ENCODE measurements at regions not wholly inside any gene's neighbourhood (a gene's known extent, or its start where the extent isn't known, plus 50 kb on each side); places are given as distances from the start of the nearest gene placed in this dataset.
A peak's percentile ranks its signal among the peaks of the same experiment; 100 is the strongest.
"Not testable (repeated sequence)": the region's sequence is repeated elsewhere in the genome, so short reads cannot be mapped to it uniquely, and the experiment has no call there.

GRCh38 chr13:59391696-59392095 is 772.0 kb downstream of the DIAPH3 start:
- DNase-seq: peak; percentile 44

DNA sequence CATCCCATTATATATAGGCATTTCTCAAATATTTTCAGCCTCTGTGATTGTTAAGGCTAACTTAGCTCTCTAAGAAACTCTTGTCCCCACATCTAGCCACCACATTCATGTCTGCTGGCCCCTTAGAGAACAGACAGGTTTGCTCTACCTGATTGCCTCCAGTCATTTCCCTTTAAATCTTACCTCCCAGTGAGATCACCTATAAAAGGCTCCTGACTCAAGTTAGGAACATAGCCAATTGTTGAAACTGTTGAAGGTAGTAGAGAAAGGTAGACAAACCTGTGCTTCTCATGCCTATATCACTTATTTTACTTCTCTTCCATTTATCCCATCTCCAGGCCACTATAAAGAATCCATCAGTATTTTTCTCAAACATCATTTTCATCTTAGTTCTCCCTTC is 771.4 kb downstream of the DIAPH3 start:
- DNase-seq: no peak

DNA sequence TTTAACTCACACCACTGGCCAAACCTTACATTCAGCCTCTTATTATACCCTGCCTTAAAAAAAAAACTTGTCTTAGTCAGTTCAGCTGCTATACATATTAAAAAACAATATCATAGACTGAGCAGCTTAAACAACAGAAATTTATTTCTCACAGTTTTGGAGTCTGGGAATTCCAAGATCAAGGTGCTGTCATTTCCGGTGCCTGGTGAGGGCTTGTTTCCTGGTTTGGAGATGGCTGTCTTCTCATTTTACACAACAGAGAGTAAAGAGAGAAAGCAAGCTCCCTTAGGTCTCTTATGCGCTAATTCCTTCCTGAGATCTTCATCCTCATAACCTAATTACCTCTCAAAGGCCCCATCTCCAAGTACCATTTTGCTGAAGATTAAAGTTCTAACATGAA is 769.2 kb downstream of the DIAPH3 start:
- DNase-seq: no peak

DNA sequence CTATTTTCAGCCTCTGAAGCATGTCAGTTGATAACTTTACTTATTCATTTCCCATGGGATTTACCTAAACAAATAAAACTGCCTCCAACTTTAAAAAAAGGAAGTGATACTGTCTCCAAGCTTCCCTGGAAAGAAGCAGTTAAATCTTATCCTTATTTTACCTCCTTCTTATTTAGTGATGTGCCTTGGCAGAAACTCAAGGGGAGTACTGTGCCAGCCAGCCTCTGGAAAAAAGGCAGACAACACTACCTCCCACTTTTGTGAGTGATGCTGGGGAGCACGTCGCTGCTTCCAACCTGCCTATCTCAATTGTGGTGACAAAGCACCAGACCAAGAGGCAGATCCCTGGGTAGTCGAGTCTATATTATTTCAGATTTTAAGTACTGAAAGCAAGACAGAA is 765.6 kb downstream of the DIAPH3 start:
- no peak for DNase-seq

GRCh38 chr13:59398661-59399060 is 765.1 kb downstream of the DIAPH3 start:
- DNase-seq: no peak

GRCh38 chr13:59399513-59399912 is 764.2 kb downstream of the DIAPH3 start:
- DNase-seq: no peak

DNA sequence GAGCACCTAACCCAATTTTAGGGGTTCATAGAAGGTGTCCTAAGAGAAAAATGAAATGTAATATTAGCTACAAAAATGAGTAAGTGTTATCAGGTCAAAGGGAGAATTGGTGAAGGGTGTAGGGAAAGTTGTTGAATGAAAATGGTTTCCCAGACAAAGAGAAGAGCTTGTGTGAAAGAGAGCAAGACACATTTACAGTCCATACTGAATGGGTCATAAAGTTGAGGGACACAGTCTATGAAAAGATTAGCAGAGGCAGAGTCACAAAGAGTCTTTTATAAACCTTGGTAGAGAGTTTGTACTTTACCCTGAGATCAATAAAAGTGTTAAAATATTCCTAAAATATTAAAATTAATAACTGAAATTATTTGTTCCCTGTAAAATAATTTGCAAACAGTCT is 759.4 kb downstream of the DIAPH3 start:
- no peak for DNase-seq

DNA sequence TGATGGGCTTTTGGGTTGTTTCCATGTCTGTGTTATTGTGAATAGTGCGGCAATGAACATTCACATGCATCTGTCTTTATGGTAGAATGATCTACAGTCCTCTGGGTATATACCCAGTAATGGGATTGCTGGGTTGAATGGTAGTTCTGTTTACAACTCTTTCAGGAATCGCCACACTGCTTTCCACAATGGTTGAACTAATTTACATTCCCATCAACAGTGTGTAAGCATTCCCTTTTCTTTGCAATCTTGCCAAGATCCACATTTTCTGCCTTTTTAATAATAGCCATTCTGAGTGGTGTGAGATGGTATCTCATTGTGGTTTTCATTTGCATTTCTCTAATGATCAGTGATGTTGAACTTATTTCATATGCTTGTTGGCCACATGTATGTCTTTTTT is 756.5 kb downstream of the DIAPH3 start:
- not testable (repeated sequence) for DNase-seq

- no peak for DNase-seq
Measured at GRCh38 chr13:59408738-59409137, 755.0 kb downstream of the DIAPH3 start.

DNA sequence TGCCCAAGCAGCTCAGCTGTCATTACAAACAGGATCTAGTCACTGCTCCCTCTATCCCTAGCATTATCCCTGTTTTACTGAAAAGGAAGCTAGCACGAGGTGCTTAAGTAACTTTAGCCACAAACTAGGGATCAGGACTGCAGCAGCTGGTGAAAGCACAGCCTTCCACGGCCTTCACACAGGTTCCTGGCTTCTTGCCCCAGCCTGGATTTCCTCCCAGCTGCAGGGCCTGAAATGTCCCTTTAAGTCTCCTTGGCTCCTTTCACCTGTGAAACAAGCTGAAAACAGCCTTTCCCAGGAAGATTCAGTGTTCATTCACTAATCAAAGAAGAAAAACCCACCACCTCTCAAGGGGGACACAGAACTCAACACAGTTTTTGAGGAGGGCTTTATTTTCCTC is 754.5 kb downstream of the DIAPH3 start:
- peak; percentile 86 for DNase-seq

DNA sequence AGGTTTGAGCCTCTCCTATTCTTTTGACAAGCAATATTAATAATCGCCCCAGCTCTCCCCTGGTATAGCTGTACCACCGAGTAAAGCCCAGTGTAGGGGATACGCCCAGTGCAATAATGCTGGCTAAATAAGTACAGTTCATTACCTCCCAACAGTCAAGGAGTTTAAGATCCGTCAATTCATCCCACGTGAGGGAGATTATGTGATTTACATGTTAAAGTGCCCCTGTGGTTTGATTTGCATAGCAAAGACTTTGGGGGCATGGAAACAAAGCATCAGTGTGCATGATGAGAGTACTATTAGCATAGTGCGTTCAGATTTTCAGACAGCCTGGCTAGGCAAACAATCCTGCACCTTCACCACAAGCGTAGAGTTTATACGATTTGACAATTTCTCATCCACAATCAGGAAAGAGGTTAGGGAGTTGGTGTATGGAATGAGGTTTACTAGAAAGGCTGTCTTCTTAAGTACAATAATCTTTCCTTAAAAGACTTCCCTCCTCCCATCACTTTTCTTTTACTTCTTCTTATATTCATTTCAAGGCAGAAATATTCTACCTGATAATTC is 754.0 kb downstream of the DIAPH3 start:
- no peak for DNase-seq

GRCh38 chr13:59413126-59413525 is 750.6 kb downstream of the DIAPH3 start:
- no peak for DNase-seq

DNA sequence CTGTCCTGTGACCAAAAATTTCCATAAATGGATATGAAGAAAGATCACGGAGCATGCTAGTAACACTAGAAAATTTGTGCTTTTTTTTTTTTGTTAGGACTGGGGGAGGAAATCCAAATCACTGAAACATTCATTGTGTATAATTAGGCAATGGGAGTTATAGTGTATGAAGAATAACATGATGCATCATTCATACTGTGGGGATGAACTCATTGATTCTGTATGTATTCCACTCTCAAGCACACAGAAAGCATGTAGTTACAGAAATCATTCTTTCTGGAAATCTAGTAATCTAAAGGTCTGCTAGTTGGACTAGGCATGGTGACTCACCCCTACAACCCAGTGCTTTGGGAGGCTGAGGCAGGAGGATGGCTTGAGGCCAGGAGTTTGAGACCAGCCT is 749.7 kb downstream of the DIAPH3 start:
- DNase-seq: no peak

GRCh38 chr13:59415498-59415897 is 748.2 kb downstream of the DIAPH3 start:
- DNase-seq: no peak

DNA sequence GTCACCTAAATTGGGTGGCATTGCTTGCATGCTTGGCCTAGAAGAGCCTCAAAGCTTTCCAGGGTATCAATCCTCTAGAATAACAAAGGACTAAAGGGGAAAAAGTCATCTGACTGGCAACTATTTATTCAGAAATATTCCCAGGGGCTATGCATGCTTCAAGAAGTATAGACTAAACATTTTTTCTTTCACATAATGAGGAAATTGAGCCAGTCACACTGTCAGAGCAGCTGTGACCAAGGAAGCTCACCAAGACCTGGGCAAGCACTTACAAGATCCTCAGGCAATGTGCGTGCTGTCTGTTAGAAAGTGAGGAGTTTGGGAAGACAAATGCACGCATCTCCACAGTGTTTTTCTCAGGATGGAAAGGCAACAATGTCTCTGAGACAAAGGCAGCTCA is 747.2 kb downstream of the DIAPH3 start:
- no peak for DNase-seq

DNA sequence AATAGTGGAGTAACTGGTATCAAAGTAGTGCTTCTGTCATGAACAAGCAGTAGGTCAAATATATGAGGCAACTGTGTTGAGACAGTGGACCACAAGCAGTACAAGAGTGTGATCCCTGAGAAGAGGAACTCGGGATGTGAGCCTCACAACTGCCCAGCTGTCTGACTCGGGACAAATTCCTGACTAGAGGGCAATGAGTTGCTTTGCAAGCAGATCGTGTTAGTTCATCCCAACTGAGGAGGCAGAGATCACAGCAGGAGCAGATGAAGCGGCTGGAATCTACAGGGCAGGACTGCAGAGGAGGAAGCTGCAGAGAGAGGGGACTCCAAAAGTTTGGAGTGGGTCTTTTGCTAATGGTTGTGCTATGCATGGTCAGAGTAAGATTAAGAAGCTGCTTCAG is 741.1 kb downstream of the DIAPH3 start:
- no peak for DNase-seq

- DNase-seq: no peak
Measured at GRCh38 chr13:59423708-59424340, 739.9 kb downstream of the DIAPH3 start.

GRCh38 chr13:59424661-59425060 is 739.1 kb downstream of the DIAPH3 start:
- no peak for DNase-seq

GRCh38 chr13:59425211-59425741 is 738.5 kb downstream of the DIAPH3 start:
- DNase-seq: no peak

- DNase-seq: no peak
Measured at GRCh38 chr13:59435024-59435423, 728.7 kb downstream of the DIAPH3 start.

GRCh38 chr13:59437544-59438301 is 726.0 kb downstream of the DIAPH3 start:
- no peak for DNase-seq

GRCh38 chr13:59439776-59440428 is 723.8 kb downstream of the DIAPH3 start:
- no peak for DNase-seq

GRCh38 chr13:59441068-59441467 is 722.7 kb downstream of the DIAPH3 start:
- DNase-seq: not testable (repeated sequence)

All from right hindlimb (tissue), 1 donor.